PC-3 (cell line): ENCODE measurements at regions not wholly inside any gene's neighbourhood (a gene's known extent, or its start where the extent isn't known, plus 50 kb on each side); places are given as distances from the start of the nearest gene placed in this dataset.

Source experiments
- CTCF ChIP-seq: fragments of 300-600 bp; sonication (generic); conservative IDR thresholded peaks from 2 replicates; pipeline ENCODE4 v1.5.1; 2017; ENCODE audit warnings: antibody characterized with exemption, low read depth, mild to moderate bottlenecking, low read length
- EZH2phosphoT487 ChIP-seq: fragments of 300-600 bp; sonication (generic); IDR thresholded peaks from 2 replicates; pipeline ENCODE4 v1.6.1; 2018; ENCODE audit warnings: mild to moderate bottlenecking, antibody characterized with exemption, low read length, borderline replicate concordance

GRCh38 chr6:113676057-113676456 is 181.1 kb upstream of the MARCKS start:
- TF ChIP-seq EZH2phosphoT487 (no peak), CTCF (no peak)
